Hepatocyte (in vitro differentiated cells): ENCODE measurements at regions not wholly inside any gene's neighbourhood (a gene's known extent, or its start where the extent isn't known, plus 50 kb on each side); places are given as distances from the start of the nearest gene placed in this dataset.

Source experiments
- DNase-seq: peaks from one replicate; pipeline ENCODE4 v3.0.0-alpha.2; 2016; ENCODE audit warnings: low spot score
- H2AFZ ChIP-seq: fragments of 200-600 bp; sonication (generic); 2 replicates; pipeline ENCODE4 v1.6.0; 2016; ENCODE audit warnings: antibody characterized with exemption, mild to moderate bottlenecking
- H3K27ac ChIP-seq: fragments of 200-600 bp; sonication (generic); 2 replicates; pipeline ENCODE4 v1.5.1; 2016; ENCODE audit warnings: mild to moderate bottlenecking
- H3K27me3 ChIP-seq: fragments of 200-600 bp; sonication (generic); 2 replicates; pipeline ENCODE4 v1.6.1; 2016
- H3K36me3 ChIP-seq: fragments of 200-600 bp; sonication (generic); replicated peaks from 2 replicates; pipeline ENCODE4 v1.5.1; 2016; ENCODE audit warnings: low read depth; ENCODE audit not compliant: insufficient read depth
- H3K4me1 ChIP-seq: fragments of 200-600 bp; sonication (generic); 2 replicates; pipeline ENCODE4 v1.5.1; 2016; ENCODE audit warnings: mild to moderate bottlenecking, moderate library complexity; ENCODE audit not compliant: insufficient read depth
- H3K4me2 ChIP-seq: fragments of 200-600 bp; sonication (generic); 2 replicates; pipeline ENCODE4 v1.6.0; 2016
- H3K4me3 ChIP-seq: fragments of 200-600 bp; sonication (generic); 2 replicates; pipeline ENCODE4 v1.5.1; 2016; ENCODE audit warnings: mild to moderate bottlenecking
- H3K79me2 ChIP-seq: fragments of 200-600 bp; sonication (generic); 2 replicates; pipeline ENCODE4 v1.6.0; 2017; ENCODE audit warnings: mild to moderate bottlenecking
- H3K9me2 ChIP-seq: fragments of 200-600 bp; sonication (generic); replicated peaks from 2 replicates; pipeline ENCODE4 v1.6.0; 2017; ENCODE audit warnings: mild to moderate bottlenecking; ENCODE audit not compliant: insufficient read depth
- H3K9me3 ChIP-seq: fragments of 200-600 bp; sonication (generic); 2 replicates; pipeline ENCODE4 v1.5.1; 2016; ENCODE audit warnings: low read depth, mild to moderate bottlenecking
- H4K20me1 ChIP-seq: fragments of 200-600 bp; sonication (generic); 2 replicates; pipeline ENCODE4 v1.6.0; 2016; ENCODE audit warnings: mild to moderate bottlenecking; ENCODE audit not compliant: insufficient read depth, poor library complexity, severe bottlenecking
- CTCF ChIP-seq: fragments of 200-600 bp; sonication (generic); IDR thresholded peaks from 2 replicates; pipeline ENCODE4 v1.5.1; 2016; ENCODE audit warnings: antibody characterized with exemption, mild to moderate bottlenecking; ENCODE audit not compliant: poor library complexity
- EZH2 ChIP-seq: fragments of 200-600 bp; sonication (generic); IDR thresholded peaks from 2 replicates; pipeline ENCODE4 v1.6.1; 2016; ENCODE audit warnings: antibody characterized with exemption, mild to moderate bottlenecking, borderline replicate concordance
- EZH2phosphoT487 ChIP-seq: fragments of 200-600 bp; sonication (generic); IDR thresholded peaks from one replicate; pipeline ENCODE4 v1.6.1; 2018; ENCODE audit warnings: antibody characterized with exemption, mild to moderate bottlenecking, low read depth, moderate library complexity; ENCODE audit not compliant: unreplicated experiment, severe bottlenecking
- WGBS: methylation state at CpG from one replicate; pipeline ENCODE4 v1.1.6; 2016; ENCODE audit warnings: low lambda C conversion rate; ENCODE audit errors: missing lambda C conversion rate; 5-methylcytosine and 5-hydroxymethylcytosine counted together

GRCh38 chr15:95409211-95409610 lies 921.3 kb upstream of the NR2F2 start:
- TF ChIP-seq CTCF: peak; percentile 23
- no peak for TF ChIP-seq EZH2
- TF ChIP-seq EZH2phosphoT487: no peak
- Histone ChIP-seq H2AFZ (no peak overlapping the region), H3K9me3 (no peaks in the 10 kb centered on the region), H3K27me3 (no peaks in the 10 kb centered on the region), H3K4me2 (no peak overlapping the region), H3K9me2 (no peaks in the 10 kb centered on the region), H3K36me3 (no peaks in the 10 kb centered on the region), H3K79me2 (no peaks in the 10 kb centered on the region), H3K27ac (no peak overlapping the region), H4K20me1 (no peaks in the 10 kb centered on the region), H3K4me3 (no peak overlapping the region), H3K4me1 (no peaks in the 10 kb centered on the region)
- 27% methylated on average over 2 of the region's 2 CpGs for WGBS
- DNase-seq: no peak

GRCh38 chr15:95409626-95410310 lies 920.7 kb upstream of the NR2F2 start:
- DNase-seq: no peak
- Histone ChIP-seq H3K36me3 (no peaks in the 10 kb centered on the region), H3K9me2 (no peaks in the 10 kb centered on the region), H3K79me2 (no peaks in the 10 kb centered on the region), H3K4me3 (no peak overlapping the region), H4K20me1 (no peaks in the 10 kb centered on the region), H3K27ac (no peak overlapping the region), H3K4me1 (no peaks in the 10 kb centered on the region), H3K9me3 (no peaks in the 10 kb centered on the region), H3K27me3 (no peaks in the 10 kb centered on the region), H3K4me2 (no peak overlapping the region), H2AFZ (no peak overlapping the region)
- 64% methylated on average over 4 of the region's 4 CpGs for WGBS
- no peak for TF ChIP-seq CTCF
- TF ChIP-seq EZH2: no peak
- TF ChIP-seq EZH2phosphoT487: no peak

DNA sequence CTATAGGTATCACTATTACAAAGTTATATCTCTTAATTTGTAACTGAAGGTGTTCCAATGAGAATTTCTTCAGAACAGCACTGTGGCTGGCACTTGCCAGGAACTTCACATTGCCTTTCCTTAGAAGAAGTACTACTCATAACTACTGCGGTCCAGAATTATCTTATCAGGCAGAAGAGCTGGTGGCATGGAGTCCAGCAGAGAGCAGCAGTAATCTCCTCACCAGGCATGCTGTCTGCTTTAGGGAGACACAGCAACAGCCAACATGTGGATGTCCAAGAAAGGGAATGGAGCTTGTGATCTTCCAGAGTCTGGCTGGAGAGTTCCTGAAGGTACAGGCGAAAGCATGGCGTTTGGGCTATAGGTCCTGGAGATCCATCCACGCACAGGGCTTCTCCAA lies 919.7 kb upstream of the NR2F2 start:
- Histone ChIP-seq H3K9me2 (no peaks in the 10 kb centered on the region), H3K9me3 (no peaks in the 10 kb centered on the region), H3K36me3 (no peaks in the 10 kb centered on the region), H3K4me3 (no peak overlapping the region), H3K79me2 (no peaks in the 10 kb centered on the region), H2AFZ (no peak overlapping the region), H3K27ac (no peak overlapping the region), H3K27me3 (no peaks in the 10 kb centered on the region), H3K4me1 (no peaks in the 10 kb centered on the region), H4K20me1 (no peaks in the 10 kb centered on the region), H3K4me2 (no peak overlapping the region)
- WGBS: 95% methylated on average over 4 of the region's 4 CpGs
- TF ChIP-seq CTCF: peak; percentile 19
- TF ChIP-seq EZH2phosphoT487: no peak
- peak; percentile 19 for DNase-seq
